Loucy (cell line): ENCODE measurements at regions not wholly inside any gene's neighbourhood (a gene's known extent, or its start where the extent isn't known, plus 50 kb on each side); places are given as distances from the start of the nearest gene placed in this dataset.

ENCODE experiments used
- H2AFZ ChIP-seq: fragments of 200-600 bp; sonication (generic); 2 replicates; pipeline ENCODE4 v1.6.0; 2016; ENCODE audit warnings: antibody characterized with exemption, mild to moderate bottlenecking, low read length, moderate library complexity
- H3F3A ChIP-seq: fragments of 200-600 bp; 2 replicates; pipeline ENCODE4 v1.6.0; 2016; ENCODE audit warnings: antibody characterized with exemption, low read depth, mild to moderate bottlenecking
- H3K27me3 ChIP-seq: fragments of 200-600 bp; sonication (generic); 2 replicates; pipeline ENCODE4 v1.6.1; 2014; ENCODE audit warnings: low read length, mild to moderate bottlenecking; ENCODE audit not compliant: insufficient read depth, poor library complexity, severe bottlenecking
- H3K36me3 ChIP-seq: fragments of 200-600 bp; sonication (generic); 2 replicates; pipeline ENCODE4 v1.6.1; 2016; ENCODE audit warnings: low read length; ENCODE audit not compliant: insufficient read depth
- H3K4me1 ChIP-seq: fragments of 200-600 bp; sonication (generic); 2 replicates; pipeline ENCODE4 v1.5.1; 2014; ENCODE audit warnings: low read length, mild to moderate bottlenecking; ENCODE audit not compliant: insufficient read depth, poor library complexity, severe bottlenecking
- H3K4me2 ChIP-seq: fragments of 200-600 bp; sonication (generic); 2 replicates; pipeline ENCODE4 v1.6.0; 2014; ENCODE audit warnings: antibody characterized with exemption, low read length, low read depth, mild to moderate bottlenecking; ENCODE audit not compliant: poor library complexity, severe bottlenecking
- H3K4me3 ChIP-seq: fragments of 200-600 bp; sonication (generic); 2 replicates; pipeline ENCODE4 v1.5.1; 2014; ENCODE audit warnings: low read length, mild to moderate bottlenecking, mixed read lengths; ENCODE audit not compliant: poor library complexity, severe bottlenecking
- H3K79me2 ChIP-seq: fragments of 200-600 bp; sonication (generic); 2 replicates; pipeline ENCODE4 v1.6.1; 2014; ENCODE audit warnings: low read length; ENCODE audit not compliant: insufficient read depth
- H3K9ac ChIP-seq: fragments of 200-600 bp; sonication (generic); 2 replicates; pipeline ENCODE4 v1.6.0; 2014; ENCODE audit warnings: mild to moderate bottlenecking, low read depth, low read length, moderate library complexity; ENCODE audit not compliant: poor library complexity, severe bottlenecking
- H3K9me2 ChIP-seq: fragments of 200-600 bp; sonication (generic); replicated peaks from 2 replicates; pipeline ENCODE4 v1.6.1; 2016; ENCODE audit warnings: low read depth, low read length, mixed read lengths
- H3K9me3 ChIP-seq: fragments of 200-600 bp; sonication (generic); 2 replicates; pipeline ENCODE4 v1.6.1; 2014; ENCODE audit warnings: mild to moderate bottlenecking, antibody characterized with exemption, low read length, low read depth; ENCODE audit not compliant: insufficient read depth
- H4K20me1 ChIP-seq: fragments of 200-600 bp; sonication (generic); 2 replicates; pipeline ENCODE4 v1.6.0; 2014; ENCODE audit warnings: antibody characterized with exemption, low read length, mild to moderate bottlenecking; ENCODE audit not compliant: insufficient read depth, poor library complexity, severe bottlenecking
- CTCF ChIP-seq: fragments of 200-600 bp; sonication (generic); conservative IDR thresholded peaks from 2 replicates; pipeline ENCODE4 v1.5.1; 2014; ENCODE audit warnings: mild to moderate bottlenecking, antibody characterized with exemption, low read length
- EZH2phosphoT487 ChIP-seq: fragments of 200-600 bp; IDR thresholded peaks from 2 replicates; pipeline ENCODE4 v1.6.1; 2018; ENCODE audit warnings: antibody characterized with exemption, mild to moderate bottlenecking, moderate library complexity, borderline replicate concordance

GRCh38 chr6:27136077-27136644 lies 111.3 kb upstream of the PRSS16 start:
- Histone ChIP-seq H3K9me2 (no peaks in the 10 kb centered on the region), H3F3A (peaks cover 17% of the 10 kb centered on the region), H3K4me1 (peaks cover 48% of the 10 kb centered on the region), H3K9ac (peak overlapping the region; percentile 99), H3K9me3 (no peaks in the 10 kb centered on the region), H4K20me1 (no peaks in the 10 kb centered on the region), H3K79me2 (peaks cover 16% of the 10 kb centered on the region), H3K4me2 (no peak overlapping the region), H3K27me3 (no peaks in the 10 kb centered on the region), H2AFZ (no peak overlapping the region), H3K4me3 (no peak overlapping the region), H3K36me3 (no peaks in the 10 kb centered on the region)
- no peak for TF ChIP-seq CTCF
- TF ChIP-seq EZH2phosphoT487, result no peak

- Histone ChIP-seq H2AFZ (no peak overlapping the region), H3K79me2 (peaks cover 26% of the 10 kb centered on the region), H3K9me3 (no peaks in the 10 kb centered on the region), H3K27me3 (no peaks in the 10 kb centered on the region), H3K36me3 (no peaks in the 10 kb centered on the region), H3K9ac (peak overlapping the region; percentile 99), H3K9me2 (no peaks in the 10 kb centered on the region), H3K4me3 (peak overlapping the region; percentile 24), H3F3A (peaks cover 10% of the 10 kb centered on the region), H3K4me1 (peaks cover 55% of the 10 kb centered on the region), H3K4me2 (peak overlapping the region; percentile 74), H4K20me1 (no peaks in the 10 kb centered on the region)
- TF ChIP-seq EZH2phosphoT487 (no peak), CTCF (no peak)
These were observed 110.3 kb upstream of the PRSS16 start for GRCh38 chr6:27136978-27137814.

DNA sequence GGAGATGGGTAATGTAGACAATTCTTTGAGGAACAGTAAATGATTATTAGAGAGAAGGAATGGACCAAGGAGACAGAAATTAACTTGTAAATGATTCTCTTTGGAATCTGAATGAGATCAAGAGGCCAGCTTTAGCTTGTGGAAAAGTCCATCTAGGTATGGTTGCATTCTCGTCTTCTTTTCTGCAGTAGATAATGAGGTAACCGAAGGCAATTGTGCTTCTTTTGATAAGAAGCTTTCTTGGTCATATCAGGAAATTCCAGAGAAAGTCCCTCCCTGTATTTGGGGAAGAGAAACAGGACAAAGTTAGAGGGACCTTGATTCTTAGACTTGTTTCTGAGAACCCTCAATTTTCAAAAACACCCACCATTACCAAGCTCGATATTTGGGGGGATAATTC lies 109.1 kb upstream of the PRSS16 start:
- TF ChIP-seq CTCF (no peak), EZH2phosphoT487 (no peak)
- no peak overlapping the region for H2AFZ ChIP-seq
- H3K9ac ChIP-seq, result peak overlapping the region; percentile 99
- peaks cover 62% of the 10 kb centered on the region for H3K4me1 ChIP-seq
- no peaks in the 10 kb centered on the region for H3K27me3 ChIP-seq
- H3K4me3 ChIP-seq, result peak overlapping the region; percentile 92
- H3K36me3 ChIP-seq, result no peaks in the 10 kb centered on the region
- peaks cover 38% of the 10 kb centered on the region for H3K79me2 ChIP-seq
- no peaks in the 10 kb centered on the region for H4K20me1 ChIP-seq
- H3K9me3 ChIP-seq, result no peaks in the 10 kb centered on the region
- no peaks in the 10 kb centered on the region for H3K9me2 ChIP-seq
- peak overlapping the region; percentile 74 for H3K4me2 ChIP-seq
- peaks cover 5% of the 10 kb centered on the region; the same call in 1 of the 2 replicates for H3F3A ChIP-seq
